SKM-1 (cell line): ENCODE measurements at regions not wholly inside any gene's neighbourhood (a gene's known extent, or its start where the extent isn't known, plus 50 kb on each side); places are given as distances from the start of the nearest gene placed in this dataset.

Experiments used
- DNase-seq: peaks from one replicate; lab custom pipeline; 2025; ENCODE audit not compliant: unreplicated experiment; lab: John Stamatoyannopoulos, UW

DNA sequence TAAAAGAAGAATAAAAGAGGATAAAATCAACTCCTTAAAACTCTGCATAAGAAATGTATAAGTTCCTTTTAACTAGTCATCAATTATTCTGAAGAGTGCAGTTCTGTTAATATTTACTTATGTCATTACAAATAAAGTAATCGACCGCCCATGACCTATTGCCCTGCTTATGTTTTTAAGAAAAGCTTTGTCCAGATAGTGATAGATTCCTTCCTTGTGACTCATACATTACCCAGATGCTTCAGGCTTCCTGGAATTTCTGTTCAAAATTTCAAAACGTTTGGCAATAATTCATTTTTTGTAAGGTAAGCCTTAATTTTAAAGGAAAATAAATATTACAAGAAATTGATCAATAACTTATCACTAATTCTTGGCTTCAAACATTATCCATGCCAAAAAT is 918.2 kb upstream of the ADGRL2 start:
- no peak for DNase-seq

DNA sequence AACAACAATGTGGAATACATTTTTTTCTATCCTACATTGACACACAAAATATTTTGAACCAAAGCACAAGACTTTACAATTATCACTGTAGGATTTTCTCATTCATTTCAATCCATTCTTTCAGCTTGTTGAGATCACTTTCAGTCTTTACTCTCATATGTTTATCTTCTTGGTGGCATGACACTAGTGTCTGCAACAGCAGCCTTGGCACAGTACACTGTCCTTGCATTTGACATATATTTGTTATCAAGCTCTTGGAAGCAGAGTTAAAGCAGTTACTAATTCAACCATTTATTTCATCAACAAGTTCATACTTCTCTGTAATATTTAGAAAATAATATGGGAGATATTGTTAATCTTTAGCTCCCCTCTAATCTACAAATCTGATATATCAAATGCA is 922.4 kb upstream of the ADGRL2 start:
- DNase-seq = no peak

DNA sequence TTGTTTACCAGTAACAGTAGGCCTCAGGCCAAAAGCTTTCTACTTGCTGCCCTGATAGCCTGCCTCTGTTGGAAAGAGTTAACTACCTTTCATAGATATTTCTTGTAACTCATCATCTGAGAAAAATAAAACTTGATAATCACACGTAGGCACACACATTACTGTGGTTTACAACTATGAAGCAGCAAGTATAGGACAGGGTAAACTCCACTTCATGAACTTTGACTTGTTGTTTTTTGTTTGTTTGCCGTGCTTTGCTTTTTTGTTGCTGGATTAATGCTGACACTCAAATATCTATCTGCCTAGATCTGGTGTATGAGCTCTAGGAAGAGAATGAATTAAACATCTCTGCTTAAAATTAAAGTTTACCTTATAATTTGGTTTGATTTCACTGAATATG is 924.7 kb upstream of the ADGRL2 start:
- no peak for DNase-seq

DNA sequence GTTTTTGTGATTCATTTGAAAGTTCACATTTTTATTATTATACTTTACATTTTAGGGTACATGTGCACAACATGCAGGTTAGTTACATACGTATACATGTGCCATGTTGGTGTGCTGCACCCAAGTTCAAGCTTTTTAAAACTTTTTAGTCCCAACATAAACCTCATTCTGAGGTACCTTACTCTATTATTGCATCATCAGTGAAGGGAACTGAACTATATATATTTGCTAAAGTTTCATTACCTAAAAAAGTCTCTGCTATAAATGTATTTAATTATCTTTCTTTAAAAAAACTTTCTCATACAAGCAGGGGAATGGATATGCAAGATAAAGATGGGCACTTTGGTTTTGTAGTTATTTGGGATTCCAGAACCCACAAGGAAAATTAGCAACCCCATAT is 931.4 kb upstream of the ADGRL2 start:
- no peak for DNase-seq

DNA sequence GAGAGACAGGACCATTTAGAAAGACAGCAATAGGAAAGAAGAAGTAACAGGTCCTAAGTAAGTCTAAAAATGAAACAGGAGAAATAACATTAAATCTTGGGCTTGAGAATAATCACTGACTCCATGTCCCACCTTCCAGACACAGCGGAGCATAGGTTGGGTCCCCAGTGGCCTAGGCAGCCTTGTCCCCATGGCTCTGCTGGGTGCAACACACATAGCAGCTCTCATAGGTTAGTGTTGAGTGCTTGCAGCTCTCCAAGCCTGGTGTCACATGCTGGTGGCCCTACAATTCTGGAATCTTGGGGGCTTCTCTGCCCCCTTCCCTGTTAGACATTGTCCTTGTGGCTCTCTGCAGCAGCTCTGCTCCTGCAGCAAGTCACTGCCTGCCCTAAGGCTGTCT is 952.8 kb upstream of the ADGRL2 start:
- DNase-seq = no peak

DNA sequence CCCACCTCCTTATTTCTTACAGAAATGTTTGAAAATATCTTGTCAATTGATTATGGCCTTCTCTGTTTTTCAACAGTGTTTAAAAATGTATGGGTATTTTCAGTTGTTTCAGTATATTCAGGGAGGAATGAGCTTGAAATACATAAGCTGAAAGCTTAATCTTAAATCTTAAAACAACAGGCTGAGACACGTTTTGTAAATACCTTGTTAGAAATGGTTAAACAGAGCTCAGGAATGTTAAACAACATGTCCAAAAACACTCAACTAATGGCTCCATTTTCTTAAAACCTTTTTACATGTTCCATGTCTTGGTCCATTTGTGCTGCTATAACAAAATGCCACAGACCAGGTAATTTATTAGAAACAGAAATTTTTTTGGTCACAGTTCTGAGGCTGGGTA is 953.8 kb upstream of the ADGRL2 start:
- DNase-seq = no peak

DNA sequence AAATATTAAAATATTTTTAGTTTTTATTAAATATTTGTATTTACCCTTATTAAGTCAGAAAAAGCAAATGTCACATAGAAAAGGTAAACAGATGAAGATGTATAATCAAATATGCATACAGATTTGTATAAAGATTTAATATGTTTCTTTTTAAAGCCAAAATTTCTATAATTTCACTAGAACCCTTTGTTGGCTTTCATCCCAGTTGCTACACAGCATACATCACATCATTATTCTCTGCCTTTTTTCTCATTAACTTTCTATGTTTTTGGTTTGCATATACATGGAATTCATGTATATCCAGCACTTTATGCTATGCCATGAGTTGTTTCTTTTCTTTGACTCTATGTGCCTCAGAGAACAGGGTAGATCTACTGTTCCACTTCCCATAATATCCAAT is 957.9 kb upstream of the ADGRL2 start:
- DNase-seq = no peak

DNA sequence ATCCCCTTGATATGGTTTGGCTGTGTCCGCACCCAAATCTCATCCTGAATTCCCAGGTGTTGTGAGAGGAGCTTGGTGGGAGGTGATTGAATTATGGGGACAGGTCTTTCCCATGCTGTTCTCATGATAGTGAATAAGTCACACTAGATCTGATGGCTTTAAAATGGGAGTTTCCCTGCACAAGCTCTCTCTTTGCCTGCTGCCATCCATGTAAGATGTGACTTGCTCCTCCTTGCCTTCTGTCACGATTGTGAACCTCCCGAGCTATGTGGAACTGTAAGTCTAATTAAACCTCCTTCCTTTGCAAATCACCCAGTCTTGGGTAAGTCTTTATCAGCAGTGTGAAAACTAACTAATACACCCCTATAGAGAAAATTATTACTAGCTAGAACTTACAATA is 959.5 kb upstream of the ADGRL2 start:
- DNase-seq = no peak

DNA sequence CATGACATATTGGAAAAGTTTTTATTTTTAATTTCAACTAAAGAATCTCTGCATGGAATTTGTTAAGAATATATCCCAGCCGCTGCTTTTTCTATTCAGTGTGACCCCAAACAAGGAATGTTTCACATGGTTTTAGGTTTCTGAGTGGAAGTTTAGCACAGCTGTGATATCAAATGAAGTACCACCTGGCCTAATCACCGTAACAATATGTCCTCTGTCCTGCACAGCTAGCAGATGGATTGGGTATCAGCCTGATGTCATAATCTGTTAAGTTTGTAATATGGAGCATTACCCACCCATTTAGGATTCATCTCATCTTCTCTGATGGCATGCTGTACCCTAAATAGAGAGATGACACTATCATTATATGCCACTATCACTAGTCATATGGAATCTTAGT is 963.7 kb upstream of the ADGRL2 start:
- no peak for DNase-seq

DNA sequence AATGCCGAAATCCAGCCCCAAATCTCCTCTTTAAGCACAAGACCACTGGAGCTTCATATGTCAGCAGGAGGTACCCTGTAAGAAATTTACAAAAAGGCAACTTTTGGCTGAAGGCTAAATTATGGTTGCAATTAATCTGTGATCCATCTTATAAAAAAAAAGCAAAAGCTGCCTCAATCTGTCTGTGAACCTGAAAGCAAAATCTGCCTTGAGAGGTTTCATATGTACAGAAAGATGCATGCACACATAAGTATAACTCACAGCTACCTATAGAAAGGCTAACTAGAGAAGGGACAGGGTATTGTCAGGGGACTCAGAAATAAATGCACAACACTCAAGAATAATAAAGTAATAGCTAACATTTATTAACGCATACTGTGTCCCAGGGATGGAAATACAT is 964.2 kb upstream of the ADGRL2 start:
- no peak for DNase-seq

DNA sequence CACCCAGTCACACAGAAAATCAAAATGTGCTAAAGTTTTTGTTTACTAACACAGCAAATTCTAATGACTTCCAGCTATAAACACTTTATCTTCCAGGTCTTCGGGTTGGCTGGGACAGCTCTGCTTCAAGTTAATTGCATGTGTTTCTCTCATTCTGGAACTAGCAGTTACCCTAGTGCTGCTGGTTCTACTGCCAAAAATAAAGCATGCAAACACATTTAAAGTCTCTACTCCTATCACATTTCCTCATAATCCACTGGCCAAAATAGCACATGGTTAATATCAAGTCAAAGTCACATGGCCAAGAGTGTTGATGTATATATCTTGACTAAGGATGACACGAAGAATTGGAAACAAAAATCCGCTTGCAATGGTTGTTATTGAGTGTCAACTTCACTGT is 973.1 kb upstream of the ADGRL2 start:
- no peak for DNase-seq

DNA sequence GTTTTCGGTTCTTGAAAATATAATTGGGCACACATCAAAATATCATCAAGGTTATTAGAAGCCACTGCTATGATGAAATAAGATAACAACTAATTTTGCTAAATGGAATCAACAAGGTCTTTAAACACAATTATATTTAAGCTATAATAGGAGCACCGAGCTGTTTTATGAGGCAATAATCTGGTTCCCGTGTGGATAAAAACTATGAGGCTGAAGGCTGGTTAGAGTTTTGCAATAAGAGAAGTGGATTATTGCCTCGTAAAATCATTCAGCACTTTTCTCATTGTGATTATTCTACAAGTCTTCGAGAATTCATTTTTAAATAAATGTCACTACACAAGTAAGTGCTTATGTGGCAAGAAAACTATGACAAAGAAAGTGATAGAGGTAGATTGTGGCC is 975.7 kb upstream of the ADGRL2 start:
- no peak for DNase-seq

DNA sequence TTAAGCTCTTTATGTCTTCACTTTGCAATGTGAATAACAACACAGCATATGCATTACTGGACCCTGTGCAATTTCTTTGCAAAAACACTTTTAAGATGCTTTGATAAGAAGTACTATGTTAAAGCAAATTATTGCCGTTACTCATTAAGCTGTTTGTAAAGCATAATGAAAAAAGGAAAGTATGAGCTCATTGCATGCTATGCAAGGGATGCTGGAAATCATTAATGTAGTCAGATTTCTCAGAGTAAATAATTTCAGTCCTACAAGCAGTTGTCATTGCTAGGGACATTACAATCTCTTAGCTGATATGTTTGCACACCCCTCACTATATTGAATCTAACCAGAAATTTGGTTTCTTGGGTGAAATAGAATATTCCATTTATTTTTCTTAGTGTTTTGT is 982.5 kb upstream of the ADGRL2 start:
- DNase-seq = no peak

DNA sequence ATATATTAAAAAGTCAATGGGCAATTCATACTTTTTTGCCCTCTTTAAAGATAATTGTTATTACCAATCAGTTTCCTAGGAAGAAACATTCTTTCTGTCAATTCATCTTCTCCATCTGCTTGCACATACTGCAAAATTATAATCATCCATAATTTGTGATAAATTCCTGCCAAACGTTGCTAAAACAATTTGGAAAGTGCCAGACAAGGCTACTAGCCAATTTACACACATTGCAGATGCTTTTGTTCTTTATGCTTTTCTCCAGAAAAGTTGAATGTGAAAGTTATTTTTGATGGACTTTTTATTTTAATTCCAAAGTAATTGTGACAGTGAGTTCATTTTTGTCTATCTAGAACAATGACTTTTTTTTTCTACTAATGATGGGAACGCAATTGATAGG is 992.8 kb upstream of the ADGRL2 start:
- DNase-seq = no peak

DNA sequence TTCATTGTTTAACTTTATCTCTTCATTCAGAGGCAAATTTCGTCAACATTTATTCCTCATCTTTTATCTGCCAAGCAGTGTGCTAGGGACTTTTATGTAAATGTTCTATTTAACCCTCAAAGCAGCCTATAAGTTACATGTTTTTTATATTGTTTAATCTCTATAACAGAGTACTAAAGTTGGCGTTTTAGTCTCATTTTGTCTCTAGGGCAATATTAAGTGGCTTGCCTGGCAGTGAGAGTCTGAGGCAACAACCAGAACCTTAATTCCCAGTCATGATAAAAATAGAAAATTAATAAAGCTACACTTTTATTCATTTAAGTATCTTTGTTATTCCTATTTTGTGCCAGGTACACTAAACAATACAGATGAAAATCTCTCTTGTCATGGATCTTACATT is 994.3 kb upstream of the ADGRL2 start:
- DNase-seq = no peak

DNA sequence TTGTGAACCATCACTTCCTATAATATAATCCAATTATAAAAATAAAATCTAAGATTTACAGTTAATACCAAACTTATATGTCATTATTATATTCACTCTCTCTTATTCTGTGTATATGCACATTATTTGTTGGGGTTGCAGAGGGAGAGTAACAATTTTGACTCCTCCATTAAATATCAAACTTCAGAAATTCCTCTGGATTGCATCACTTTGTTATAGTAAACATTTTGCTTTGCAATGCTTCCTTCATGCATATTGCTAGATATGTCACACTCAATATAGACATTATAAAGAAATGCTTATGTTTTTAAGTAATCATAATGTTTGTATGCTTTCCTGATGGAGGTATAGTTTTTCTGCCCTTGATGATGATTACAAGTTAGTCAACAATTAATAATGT is 999.0 kb upstream of the ADGRL2 start:
- DNase-seq = no peak

DNA sequence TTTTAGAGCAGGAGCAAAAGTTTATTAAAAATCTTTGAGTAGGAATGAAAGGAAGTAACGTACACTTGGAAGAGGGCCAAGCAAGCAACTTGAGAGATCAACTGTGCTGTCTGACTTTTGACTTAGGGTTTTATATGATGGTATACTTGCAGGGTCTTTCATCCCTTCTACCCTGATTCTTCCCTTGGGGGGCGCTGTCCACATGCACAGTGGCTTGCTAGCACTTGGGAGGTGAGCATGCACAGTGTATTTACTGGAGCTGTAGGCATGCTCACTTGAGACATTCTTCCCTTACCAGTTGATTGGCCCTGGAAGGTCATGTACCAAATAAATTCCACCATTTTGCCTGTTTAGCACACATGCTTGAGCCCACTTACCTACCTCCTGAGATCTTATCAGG is 1001.3 kb upstream of the ADGRL2 start:
- no peak for DNase-seq

DNA sequence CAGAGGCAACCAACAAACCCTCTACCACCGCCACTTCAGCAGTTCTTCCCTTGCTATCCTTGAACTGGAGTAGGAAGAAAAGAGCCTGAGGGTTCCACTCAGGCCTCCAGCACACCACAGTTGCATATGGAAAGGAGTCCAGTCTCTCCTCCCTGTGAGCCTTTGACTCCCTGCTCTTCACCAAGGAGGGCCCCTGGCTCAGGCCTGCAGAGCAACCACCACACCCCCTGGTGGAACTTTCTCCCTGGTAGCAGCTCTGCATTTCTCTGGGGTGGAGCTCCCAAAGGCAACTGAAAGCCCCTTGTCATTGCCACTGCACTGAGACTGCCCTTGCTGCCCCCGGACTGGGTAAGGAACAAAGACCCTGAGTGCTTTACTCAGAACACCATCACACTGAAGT is 1021.5 kb upstream of the ADGRL2 start:
- DNase-seq = no peak

DNA sequence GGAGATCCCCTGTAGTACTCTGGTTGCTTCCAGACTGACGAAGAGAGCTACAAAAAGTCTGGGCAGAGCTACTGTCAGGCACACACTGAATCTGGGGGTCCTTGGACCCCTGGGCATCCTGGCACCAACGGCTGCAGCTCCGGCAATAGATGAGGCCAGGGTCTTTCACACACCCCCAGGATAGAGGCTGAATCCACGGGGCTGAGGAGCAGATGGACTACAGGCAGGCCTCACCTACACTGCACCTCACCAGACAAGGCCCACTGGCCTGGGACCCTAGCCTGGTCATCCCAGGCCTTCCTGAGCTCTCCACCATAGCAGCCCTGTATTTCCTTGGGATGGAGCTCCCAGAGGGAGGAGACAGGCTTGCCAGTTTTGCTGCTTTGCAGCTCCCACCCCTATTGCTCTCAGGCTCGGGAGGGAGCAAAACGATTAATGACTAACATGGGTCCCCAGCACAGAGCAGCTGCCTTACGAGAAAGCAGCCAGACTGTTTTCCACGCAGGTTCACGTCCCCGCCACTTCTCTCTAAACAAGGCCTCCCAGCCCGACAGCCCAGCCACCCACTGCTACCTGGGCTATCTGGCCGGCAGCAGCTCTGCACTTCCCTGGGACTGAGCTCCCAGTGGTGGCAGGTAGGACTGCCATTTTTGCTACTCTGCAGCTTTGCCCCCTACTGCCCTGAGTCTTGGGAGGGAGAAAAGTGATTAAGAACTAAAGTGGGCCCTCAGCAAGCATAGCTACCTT is 1022.5 kb upstream of the ADGRL2 start:
- no peak for DNase-seq

DNA sequence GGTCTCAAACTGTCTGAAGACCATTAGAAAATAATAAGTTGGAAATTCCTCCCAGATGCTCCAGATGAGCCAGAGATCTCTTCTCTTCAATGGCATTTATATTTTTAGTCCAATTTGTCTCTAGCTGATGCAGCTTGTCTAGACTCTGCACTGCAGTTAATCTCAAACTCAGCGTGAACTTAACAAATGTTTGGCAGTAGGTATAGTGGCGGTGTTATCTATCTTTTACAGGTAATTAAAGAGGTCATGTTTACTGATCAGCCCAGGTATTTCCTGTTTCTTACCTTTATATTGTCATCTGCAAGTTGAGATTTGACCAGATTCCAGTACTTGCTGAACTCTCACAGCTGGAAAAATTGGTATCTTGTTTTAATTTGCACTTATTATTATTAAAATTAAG is 1024.5 kb upstream of the ADGRL2 start:
- no peak for DNase-seq

DNA sequence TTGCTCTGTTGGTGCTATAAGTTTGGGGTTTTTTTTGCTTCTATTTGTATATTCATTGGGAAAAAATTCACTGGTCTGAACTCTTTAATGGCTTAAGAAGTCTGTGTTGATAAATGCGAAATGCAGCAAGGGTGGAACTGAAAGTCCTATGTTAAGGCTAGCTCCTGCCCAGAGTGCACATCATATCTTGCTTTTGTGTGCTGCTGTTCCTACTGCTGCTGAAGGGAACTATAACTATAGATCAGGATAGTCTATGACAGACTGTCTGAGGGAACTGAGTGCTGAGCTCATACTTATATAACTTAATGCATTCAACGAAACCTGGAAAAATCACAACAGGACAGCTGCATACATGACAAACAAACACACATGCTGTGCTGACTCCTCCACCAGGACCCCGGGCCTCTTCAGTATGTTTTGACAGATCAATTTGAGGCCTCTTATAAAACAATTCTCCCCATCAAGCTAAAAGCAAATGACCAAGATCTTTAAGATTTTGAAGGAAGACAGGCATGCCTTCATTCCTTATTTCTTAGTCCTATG is 1031.5 kb upstream of the ADGRL2 start:
- no peak for DNase-seq

DNA sequence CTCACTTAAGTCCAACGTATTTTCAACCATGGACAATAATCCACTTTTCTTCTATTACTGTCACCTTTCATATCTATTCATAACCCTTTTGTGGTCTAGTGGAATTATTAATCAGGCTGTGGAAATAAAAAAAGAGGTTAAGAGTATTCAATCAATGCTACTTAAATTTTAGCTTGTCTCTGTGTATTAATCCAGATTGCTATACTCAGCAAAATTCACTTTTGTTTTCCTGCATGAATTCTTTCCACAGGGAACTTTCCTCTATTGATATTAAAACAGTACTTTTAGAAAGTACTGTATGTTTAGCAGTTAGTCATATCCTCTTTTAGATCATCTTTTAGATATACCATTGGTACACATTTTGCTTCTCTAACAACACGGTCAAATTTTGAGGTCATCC is 1033.0 kb upstream of the ADGRL2 start:
- DNase-seq = no peak

DNA sequence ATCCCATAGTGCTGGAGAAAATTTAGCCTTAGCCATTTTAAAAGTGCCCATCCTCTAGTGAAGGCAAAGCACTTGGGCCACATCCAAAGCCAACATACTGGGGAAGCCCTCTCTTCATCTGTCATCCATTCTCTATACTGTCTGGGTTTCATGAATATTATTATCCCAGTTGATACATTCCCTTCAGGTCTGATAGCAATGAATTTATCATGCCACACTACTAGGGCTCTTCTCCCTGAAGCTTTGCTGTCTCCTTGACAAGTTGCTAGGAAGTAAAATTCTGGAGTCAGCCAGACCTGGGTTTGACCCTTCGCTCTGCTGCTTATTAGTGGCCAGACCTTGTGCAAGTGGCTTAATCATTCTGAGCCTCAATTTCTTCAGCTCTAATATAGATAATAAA is 1041.4 kb upstream of the ADGRL2 start:
- no peak for DNase-seq
